HepG2 (cell line): ENCODE measurements at regions not wholly inside any gene's neighbourhood (a gene's known extent, or its start where the extent isn't known, plus 50 kb on each side); places are given as distances from the start of the nearest gene placed in this dataset.
A peak's percentile ranks its signal among the peaks of the same experiment; 100 is the strongest.

Experiments
- ATAC-seq: fragments of 200-7000 bp; cut with Tn5 transposase; 3 replicates; pipeline ENCODE4 v1.9.1; 2020; ENCODE audit warnings: mild to moderate bottlenecking, moderate library complexity
- BruUV-seq: library from RNA; stranded (reverse); fragments of 400-500 nt; replicated peaks from 2 replicates; lab custom pipeline; 2021; lab: Mats Ljungman, UMichigan
- CTCF ChIA-PET: fragments of 300-600 bp; formaldehyde crosslinking; extraction: SDS; loops from one replicate; lab custom pipeline; 2021; ENCODE audit warnings: low total read pairs, inconsistent platforms, low intra/inter-chr PET ratio; lab: Yijun Ruan, JAX
- POLR2A ChIA-PET: fragments of 350-600 bp; sonication (Branson Sonifier 250); formaldehyde crosslinking; loops from one replicate; lab custom pipeline; 2020; ENCODE audit warnings: antibody characterized with exemption, inconsistent platforms; lab: Yijun Ruan, JAX
- DNase-seq: peaks from one replicate; pipeline ENCODE4 v3.0.0-alpha.2; 2015; ENCODE audit warnings: low spot score
- FAIRE-seq: peaks from 3 replicates; lab custom pipeline; 2011; peaks lifted over from hg19 to GRCh38; lab: Jason Lieb, UNC
- H2AFZ ChIP-seq: one replicate; pipeline ENCODE4 v1.6.1; 2011; ENCODE audit warnings: low read length, inconsistent platforms
- H3K27ac ChIP-seq: fragments of 300-600 bp; 3 replicates; pipeline ENCODE4 v1.8.0; 2011; ENCODE audit warnings: mixed run types, mild to moderate bottlenecking, mixed read lengths, low read length, inconsistent platforms; ENCODE audit not compliant: insufficient read depth; ENCODE audit errors: extremely low read length
- H3K27me3 ChIP-seq, 2 experiments: fragments of 200-600 bp in 1 of 2; 2 replicates in 1 of 2; 3 replicates in 1 of 2; pipeline versions ENCODE4 v1.6.0 to v1.8.0; 2011; ENCODE audit warnings: low read length in 2 of 2, mild to moderate bottlenecking in 2 of 2, moderate library complexity in 2 of 2, inconsistent platforms in 1 of 2; ENCODE audit not compliant: insufficient read depth in 2 of 2, control insufficient read depth in 1 of 2
- H3K36me3 ChIP-seq, 2 experiments: fragments of 200-600 bp in 1 of 2; replicated peaks in 1 of 2; 2 replicates in 1 of 2; 3 replicates in 1 of 2; pipeline versions ENCODE4 v1.5.1 to v1.8.0; 2011; ENCODE audit warnings: low read length in 2 of 2, inconsistent platforms in 1 of 2; ENCODE audit not compliant: insufficient read depth in 2 of 2, control insufficient read depth in 1 of 2
- H3K4me1 ChIP-seq: 2 replicates; pipeline ENCODE4 v1.5.1; 2012; ENCODE audit warnings: low read length, inconsistent platforms; ENCODE audit not compliant: insufficient read depth
- H3K4me2 ChIP-seq: 2 replicates; pipeline ENCODE4 v1.6.0; 2011; ENCODE audit warnings: low read depth, low read length, inconsistent platforms
- H3K4me3 ChIP-seq, 3 experiments: fragments of 200-600 bp in 1 of 3; sonication (generic), shearing (Covaris generic) in 1 of 3; replicated peaks in 1 of 3; 2 replicates each; pipeline ENCODE4 v1.5.1; 2011 to 2016; ENCODE audit warnings: low read length in 3 of 3, inconsistent platforms in 2 of 3, low read depth in 2 of 3, mild to moderate bottlenecking in 2 of 3, control low read depth in 1 of 3, mixed read lengths in 1 of 3; ENCODE audit not compliant: insufficient read depth in 1 of 3
- H3K79me2 ChIP-seq: one replicate; pipeline ENCODE4 v1.6.1; 2011; ENCODE audit warnings: low read length, inconsistent platforms; ENCODE audit not compliant: insufficient read depth
- H3K9ac ChIP-seq: 2 replicates; pipeline ENCODE4 v1.6.0; 2011; ENCODE audit warnings: mild to moderate bottlenecking, low read depth, low read length, inconsistent platforms; ENCODE audit not compliant: insufficient read depth
- H3K9me3 ChIP-seq: 2 replicates; pipeline ENCODE4 v1.5.1; 2012; ENCODE audit warnings: mild to moderate bottlenecking, low read length
- H4K20me1 ChIP-seq: 2 replicates; pipeline ENCODE4 v1.6.0; 2011; ENCODE audit warnings: inconsistent platforms, mild to moderate bottlenecking, low read length, moderate library complexity; ENCODE audit not compliant: insufficient read depth
- CHD2 ChIP-seq: IDR thresholded peaks from 2 replicates; pipeline ENCODE4 v1.6.1; 2011; ENCODE audit warnings: low read depth, low read length, improper control_type of control experiment
- DR1 ChIP-seq: sonication (generic); formaldehyde crosslinking; IDR thresholded peaks from 2 replicates; pipeline ENCODE4 v1.8.0; 2021; ENCODE audit warnings: mild to moderate bottlenecking, missing genetic modification reagents, inconsistent platforms
- FOXA3 ChIP-seq: IDR thresholded peaks from 2 replicates; pipeline ENCODE4 v1.6.1; 2016; ENCODE audit warnings: missing genetic modification reagents, missing compliant biosample characterization
- FOXP1 ChIP-seq, 2 experiments: fragments of 450-650 bp in 1 of 2; IDR thresholded peaks; 2 replicates each; pipeline ENCODE4 v1.6.1; 2017 to 2018; ENCODE audit warnings: antibody characterized with exemption in 1 of 2
- NR3C1 ChIP-seq: sonication (generic); formaldehyde crosslinking; IDR thresholded peaks from 2 replicates; pipeline ENCODE4 v1.4.0; 2020; ENCODE audit warnings: missing genetic modification reagents
- RAD21 ChIP-seq: fragments of 450-650 bp; formaldehyde crosslinking; IDR thresholded peaks from 2 replicates; pipeline ENCODE4 v1.5.0; 2020; ENCODE audit warnings: mild to moderate bottlenecking
- SOX13 ChIP-seq, 3 experiments: fragments of 450-650 bp in 1 of 3; sonication (generic) in 1 of 3; formaldehyde crosslinking in 1 of 3; IDR thresholded peaks in 2 of 3; conservative IDR thresholded peaks in 1 of 3; 2 replicates each; pipeline versions ENCODE4 v1.5.0 to v1.6.1; 2016 to 2020; ENCODE audit warnings: antibody characterized with exemption in 1 of 3, mild to moderate bottlenecking in 1 of 3, missing compliant biosample characterization in 1 of 3, missing genetic modification reagents in 1 of 3, moderate library complexity in 1 of 3
- ZNF460 ChIP-seq: sonication (generic); formaldehyde crosslinking; IDR thresholded peaks from 2 replicates; pipeline ENCODE4 v1.5.1; 2020; ENCODE audit warnings: missing genetic modification reagents, mild to moderate bottlenecking, borderline replicate concordance
- WGBS: methylation state at CpG from one replicate; pipeline ENCODE4 v1.1.6; 2017; ENCODE audit warnings: low lambda C conversion rate; 5-methylcytosine and 5-hydroxymethylcytosine counted together
- in situ Hi-C: cut with HindIII; loops from 2 replicates; pipeline ENCODE4 v1.10.0; 2017; ENCODE audit warnings: low pct_unique_long_range_greater_than_20kb; ENCODE audit not compliant: extremely low pct_ligation_motif_present
- intact Hi-C: fragments of 100-400 bp; cut with micrococcal nuclease; formaldehyde crosslinking; loops from one replicate; pipeline ENCODE4 v1.10.0; 2022; ENCODE audit not compliant: unreplicated experiment
- TF ChIP-seq, protein P1 (sequence below): sonication (generic); formaldehyde crosslinking; IDR thresholded peaks from 2 replicates; pipeline ENCODE4 v1.5.0; 2020; ENCODE audit warnings: mild to moderate bottlenecking, missing genetic modification reagents
- TF ChIP-seq, protein P2 (sequence below): sonication (generic); formaldehyde crosslinking; IDR thresholded peaks from 2 replicates; pipeline ENCODE4 v1.5.1; 2020; ENCODE audit warnings: missing genetic modification reagents, mild to moderate bottlenecking, borderline replicate concordance
- TF ChIP-seq, protein P3 (sequence below): sonication (generic); formaldehyde crosslinking; conservative IDR thresholded peaks from 2 replicates; pipeline ENCODE4 v1.4.0; 2020; ENCODE audit warnings: missing genetic modification reagents

DNA sequence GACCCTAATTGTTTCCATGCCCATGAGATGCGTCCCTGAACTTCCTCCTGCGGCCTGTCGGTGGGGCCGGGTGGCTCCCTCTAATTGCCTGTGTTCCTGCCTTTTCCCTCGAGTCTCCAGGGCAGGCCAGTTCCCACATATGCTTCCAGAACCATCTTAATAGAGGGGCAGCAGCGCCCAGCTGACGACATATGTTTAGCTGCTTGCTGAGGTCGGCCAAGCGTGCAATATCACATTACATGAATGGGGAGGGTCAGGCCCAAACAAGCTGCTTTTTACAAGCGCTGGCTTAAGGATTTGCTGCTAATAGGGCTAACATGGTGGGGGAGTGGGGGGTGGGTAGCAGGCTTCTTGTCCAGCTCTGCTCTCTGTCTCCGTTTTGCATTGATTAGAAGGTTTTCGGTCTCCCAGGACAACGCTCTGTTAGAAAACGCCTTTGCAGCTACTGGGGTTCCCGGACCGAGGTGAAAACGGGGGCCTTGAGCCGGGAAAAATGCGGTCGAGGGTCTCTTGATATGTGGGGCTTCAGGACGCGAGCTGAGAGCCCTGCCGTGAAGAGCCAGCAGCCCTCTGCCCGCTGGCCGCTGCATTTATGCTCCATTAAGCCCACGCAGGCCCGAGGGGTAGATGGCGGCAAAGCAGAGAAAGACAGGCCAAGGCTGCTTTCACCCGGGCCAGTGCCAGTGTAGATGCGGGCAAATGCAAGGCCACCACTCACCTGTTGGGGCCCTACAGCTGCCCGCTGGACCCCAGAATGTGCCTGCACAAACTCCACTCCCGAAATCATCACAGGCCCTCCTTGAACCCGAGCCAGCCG lies 308.5 kb downstream of the BMP7 start:
- DNase-seq (no peak), FAIRE-seq (no peak), ATAC-seq (0 out of 3 replicates have a peak, but pooled peaks have one; percentile 24)
- WGBS, result 39% methylated on average over 34 of the region's 34 CpGs
- intact Hi-C loops, result no loop called here
- ChIA-PET POLR2A (no interaction called here), CTCF (no interaction called here)
- H3K27ac ChIP-seq, result no peak overlapping the region
- H3K27me3 ChIP-seq, result peaks cover 6 to 59% of the 10 kb centered on the region in 2 experiments; a peak in 4 of 5 replicates
- H3K36me3 ChIP-seq, result no peaks in the 10 kb centered on the region
- in situ Hi-C loops, result no loop called here
- no peak for TF ChIP-seq CHD2
- no peak for TF ChIP-seq NR3C1 (CRISPR knock-in tag)
- no peak for TF ChIP-seq FOXA3 (CRISPR knock-in tag)
- TF ChIP-seq, protein P1, sequence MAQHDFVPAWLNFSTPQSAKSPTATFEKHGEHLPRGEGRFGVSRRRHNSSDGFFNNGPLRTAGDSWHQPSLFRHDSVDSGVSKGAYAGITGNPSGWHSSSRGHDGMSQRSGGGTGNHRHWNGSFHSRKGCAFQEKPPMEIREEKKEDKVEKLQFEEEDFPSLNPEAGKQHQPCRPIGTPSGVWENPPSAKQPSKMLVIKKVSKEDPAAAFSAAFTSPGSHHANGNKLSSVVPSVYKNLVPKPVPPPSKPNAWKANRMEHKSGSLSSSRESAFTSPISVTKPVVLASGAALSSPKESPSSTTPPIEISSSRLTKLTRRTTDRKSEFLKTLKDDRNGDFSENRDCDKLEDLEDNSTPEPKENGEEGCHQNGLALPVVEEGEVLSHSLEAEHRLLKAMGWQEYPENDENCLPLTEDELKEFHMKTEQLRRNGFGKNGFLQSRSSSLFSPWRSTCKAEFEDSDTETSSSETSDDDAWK, result no peak
- TF ChIP-seq, protein P2, sequence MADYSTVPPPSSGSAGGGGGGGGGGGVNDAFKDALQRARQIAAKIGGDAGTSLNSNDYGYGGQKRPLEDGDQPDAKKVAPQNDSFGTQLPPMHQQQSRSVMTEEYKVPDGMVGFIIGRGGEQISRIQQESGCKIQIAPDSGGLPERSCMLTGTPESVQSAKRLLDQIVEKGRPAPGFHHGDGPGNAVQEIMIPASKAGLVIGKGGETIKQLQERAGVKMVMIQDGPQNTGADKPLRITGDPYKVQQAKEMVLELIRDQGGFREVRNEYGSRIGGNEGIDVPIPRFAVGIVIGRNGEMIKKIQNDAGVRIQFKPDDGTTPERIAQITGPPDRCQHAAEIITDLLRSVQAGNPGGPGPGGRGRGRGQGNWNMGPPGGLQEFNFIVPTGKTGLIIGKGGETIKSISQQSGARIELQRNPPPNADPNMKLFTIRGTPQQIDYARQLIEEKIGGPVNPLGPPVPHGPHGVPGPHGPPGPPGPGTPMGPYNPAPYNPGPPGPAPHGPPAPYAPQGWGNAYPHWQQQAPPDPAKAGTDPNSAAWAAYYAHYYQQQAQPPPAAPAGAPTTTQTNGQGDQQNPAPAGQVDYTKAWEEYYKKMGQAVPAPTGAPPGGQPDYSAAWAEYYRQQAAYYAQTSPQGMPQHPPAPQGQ, result no peak
- TF ChIP-seq DR1, result no peak
- TF ChIP-seq SOX13 (IDR thresholded peaks at IDR 0.05), result no peak
- no peak for TF ChIP-seq SOX13 (CRISPR knock-in tag; conservative IDR thresholded peaks at IDR 0.05 in 1 of 2, IDR thresholded peaks at IDR 0.05 in 1 of 2)
- TF ChIP-seq ZNF460 (CRISPR knock-in tag), result no peak
- no peak for TF ChIP-seq FOXP1 (IDR thresholded peaks at IDR 0.05)
- TF ChIP-seq FOXP1 (CRISPR knock-in tag; IDR thresholded peaks at IDR 0.05), result no peak
- no peak for TF ChIP-seq RAD21 (CRISPR knock-in tag)
- TF ChIP-seq, protein P3, sequence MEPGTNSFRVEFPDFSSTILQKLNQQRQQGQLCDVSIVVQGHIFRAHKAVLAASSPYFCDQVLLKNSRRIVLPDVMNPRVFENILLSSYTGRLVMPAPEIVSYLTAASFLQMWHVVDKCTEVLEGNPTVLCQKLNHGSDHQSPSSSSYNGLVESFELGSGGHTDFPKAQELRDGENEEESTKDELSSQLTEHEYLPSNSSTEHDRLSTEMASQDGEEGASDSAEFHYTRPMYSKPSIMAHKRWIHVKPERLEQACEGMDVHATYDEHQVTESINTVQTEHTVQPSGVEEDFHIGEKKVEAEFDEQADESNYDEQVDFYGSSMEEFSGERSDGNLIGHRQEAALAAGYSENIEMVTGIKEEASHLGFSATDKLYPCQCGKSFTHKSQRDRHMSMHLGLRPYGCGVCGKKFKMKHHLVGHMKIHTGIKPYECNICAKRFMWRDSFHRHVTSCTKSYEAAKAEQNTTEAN (CRISPR knock-in tag), result no peak
- H4K20me1 ChIP-seq, result no peaks in the 10 kb centered on the region
- no peak overlapping the region for H3K9ac ChIP-seq
- no peak overlapping the region for H3K4me2 ChIP-seq
- H3K9me3 ChIP-seq, result no peaks in the 10 kb centered on the region
- no peak overlapping the region for H3K4me3 ChIP-seq
- BruUV-seq, result no TSS peak
- H2AFZ ChIP-seq, result no peak overlapping the region
- no peaks in the 10 kb centered on the region for H3K4me1 ChIP-seq
- H3K79me2 ChIP-seq, result no peaks in the 10 kb centered on the region
